ENCODE measurements at regions not wholly inside any gene's neighbourhood (a gene's known extent, or its start where the extent isn't known, plus 50 kb on each side); places are given as distances from the start of the nearest gene placed in this dataset.
"Not testable (repeated sequence)": the region's sequence is repeated elsewhere in the genome, so short reads cannot be mapped to it uniquely, and the experiment has no call there.

DNA sequence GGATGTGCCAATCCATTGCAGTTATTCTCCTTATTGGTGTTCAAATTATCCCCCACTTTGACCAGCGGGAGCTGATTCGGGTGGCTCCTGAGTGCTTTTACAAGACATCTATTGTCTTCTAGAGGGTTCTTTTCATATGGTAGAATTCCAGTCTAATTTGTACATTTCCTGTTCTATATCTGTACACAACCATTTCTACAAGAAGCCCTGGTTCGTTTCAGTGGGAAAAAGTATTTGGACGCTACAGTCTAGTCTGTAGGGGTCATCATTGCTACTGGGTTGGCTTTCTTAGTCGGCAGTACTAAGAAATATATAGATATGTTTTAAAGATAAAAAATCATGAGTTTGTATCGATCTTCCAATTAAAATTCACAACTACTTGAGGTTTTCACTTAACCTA lies 262.6 kb downstream of the MAP2K6 start:
- no peak for DNase-seq

GRCh38 chr17:69678206-69678605 lies 263.7 kb downstream of the MAP2K6 start:
- no peak for DNase-seq

DNA sequence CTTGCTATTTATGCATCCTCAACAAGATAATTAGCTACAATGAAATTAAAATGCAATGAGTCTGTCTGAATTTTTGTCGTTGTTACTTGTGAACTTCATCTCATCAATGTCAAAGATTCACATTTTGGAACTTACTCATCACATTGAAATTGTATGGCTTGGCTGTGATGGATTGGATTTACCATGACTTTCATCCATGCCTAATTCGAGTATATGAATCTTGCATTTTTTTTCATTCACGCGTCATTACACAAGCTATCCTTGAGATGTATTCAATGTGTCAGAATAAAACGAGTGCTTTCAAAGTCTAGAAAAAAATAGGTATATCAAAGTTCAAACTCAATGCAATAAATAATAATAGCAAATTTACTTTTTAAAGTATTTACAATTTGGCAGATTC lies 265.3 kb downstream of the MAP2K6 start:
- DNase-seq, result no peak

DNA sequence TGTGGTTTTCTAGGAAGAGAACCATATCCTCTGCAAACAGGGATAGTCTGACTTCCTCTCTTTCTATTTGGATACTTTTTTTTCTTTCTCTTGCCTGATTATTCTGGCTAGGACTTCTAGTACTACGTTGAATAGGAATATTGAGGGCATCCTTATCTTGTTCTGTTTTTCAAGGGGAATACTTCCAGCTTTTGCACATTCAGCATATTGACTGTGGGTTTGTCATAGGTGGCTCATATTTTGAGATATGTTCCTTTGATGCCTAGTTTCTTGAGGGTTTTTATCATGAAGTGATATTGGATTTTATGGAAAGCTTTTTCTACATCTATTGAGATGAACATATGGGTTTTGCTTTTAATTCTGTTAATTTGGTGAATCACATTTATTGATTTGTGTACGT lies 269.8 kb downstream of the MAP2K6 start:
- no peak for DNase-seq

DNA sequence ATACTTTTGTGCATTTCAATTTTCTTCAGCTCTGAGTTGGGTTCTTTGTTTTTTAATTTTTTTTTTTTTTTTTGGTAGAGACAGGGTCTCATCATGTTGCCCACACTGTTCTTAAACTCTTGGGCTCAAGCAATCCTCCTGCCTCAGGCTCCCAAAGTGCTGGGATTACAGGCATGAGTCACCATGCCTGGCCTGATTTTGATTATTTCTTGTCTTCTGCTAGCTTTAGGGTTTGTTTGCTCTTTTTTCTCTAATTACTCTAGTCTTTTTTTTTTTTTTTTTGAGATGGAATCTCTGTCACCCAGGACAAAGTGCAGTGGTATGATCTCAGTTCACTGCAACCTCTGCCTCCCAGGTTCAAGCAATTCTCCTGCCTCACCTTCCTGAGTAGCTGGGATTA lies 270.7 kb downstream of the MAP2K6 start:
- DNase-seq, result not testable (repeated sequence)

DNA sequence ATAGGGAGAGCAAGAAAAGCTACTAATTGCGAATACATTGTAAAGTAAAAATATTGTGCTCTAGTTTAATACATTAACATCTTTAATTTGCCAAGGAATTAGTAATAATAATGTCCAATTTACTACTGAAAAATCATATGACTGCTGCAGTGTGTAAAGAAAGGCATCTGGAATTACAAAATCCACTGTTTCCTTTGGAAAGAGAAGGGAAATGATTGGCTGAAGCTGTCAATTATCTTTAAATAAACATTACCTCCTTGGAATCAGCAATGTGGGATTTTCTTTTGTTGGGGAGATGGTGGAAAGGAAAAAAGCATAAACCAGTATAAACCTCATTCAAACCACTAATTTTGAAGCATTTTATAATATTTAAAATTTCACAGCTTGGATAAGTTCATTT lies 276.0 kb downstream of the MAP2K6 start:
- DNase-seq, result no peak

DNA sequence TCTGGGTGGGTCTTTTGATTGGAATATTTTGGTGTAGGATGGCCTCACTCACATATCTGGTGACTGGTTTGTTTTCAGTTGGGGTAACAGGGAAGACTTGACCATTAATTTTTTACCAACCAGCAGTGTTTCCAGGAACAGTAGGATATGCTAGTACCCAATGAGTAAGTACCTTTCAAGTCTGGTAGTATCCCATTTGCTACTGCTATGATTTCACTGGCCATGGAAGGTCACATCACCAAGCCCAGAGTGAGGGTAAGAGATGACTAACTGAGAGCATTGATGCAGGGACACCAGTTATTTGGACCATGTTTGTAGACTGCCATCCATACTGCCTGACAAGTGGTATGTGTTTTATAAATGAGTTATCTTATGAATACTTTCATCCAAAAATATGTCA lies 277.7 kb downstream of the MAP2K6 start:
- DNase-seq, result no peak

GRCh38 chr17:69695646-69696045 lies 281.1 kb downstream of the MAP2K6 start:
- no peak for DNase-seq

DNA sequence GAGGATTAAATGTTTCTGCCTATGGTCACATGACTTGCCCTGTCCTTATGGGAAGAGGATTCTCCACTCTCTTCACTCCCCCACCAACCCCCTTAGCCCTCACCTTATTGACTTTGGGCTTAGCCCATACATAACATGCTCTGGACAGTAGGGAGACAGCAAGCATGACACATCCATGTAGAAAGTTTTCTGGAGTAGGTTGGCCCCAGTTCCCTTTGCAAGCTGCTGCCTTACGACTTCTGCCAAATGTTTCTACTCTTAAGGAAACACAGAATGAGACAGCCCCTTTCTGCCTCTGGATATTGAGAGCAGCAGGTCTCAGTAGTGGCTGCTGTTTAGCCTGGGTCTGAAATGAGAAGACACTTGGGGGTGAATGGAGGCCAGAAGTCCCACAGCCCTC lies 282.2 kb downstream of the MAP2K6 start:
- no peak for DNase-seq

DNA sequence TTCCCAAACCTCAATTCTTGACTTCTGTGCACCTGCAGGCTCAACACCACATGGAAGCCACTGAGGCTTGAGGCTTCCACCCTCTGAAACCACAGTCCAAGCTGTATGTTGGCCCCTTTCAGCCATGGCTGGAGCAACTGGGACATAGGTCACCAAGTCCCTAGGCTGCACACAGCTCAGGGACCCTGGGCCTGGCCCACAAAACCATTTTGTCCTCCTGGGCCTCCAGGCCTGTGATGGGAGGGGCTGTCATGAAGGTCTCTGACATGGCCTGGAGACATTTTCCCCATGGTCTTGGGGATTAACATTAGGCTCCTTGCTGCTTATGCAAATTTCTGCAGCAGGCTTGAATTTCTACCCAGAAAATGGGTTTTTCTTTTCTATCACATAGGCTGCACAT lies 283.9 kb downstream of the MAP2K6 start:
- not testable (repeated sequence) for DNase-seq

- DNase-seq, result no peak
These were observed 287.6 kb downstream of the MAP2K6 start for GRCh38 chr17:69702078-69702477.

DNA sequence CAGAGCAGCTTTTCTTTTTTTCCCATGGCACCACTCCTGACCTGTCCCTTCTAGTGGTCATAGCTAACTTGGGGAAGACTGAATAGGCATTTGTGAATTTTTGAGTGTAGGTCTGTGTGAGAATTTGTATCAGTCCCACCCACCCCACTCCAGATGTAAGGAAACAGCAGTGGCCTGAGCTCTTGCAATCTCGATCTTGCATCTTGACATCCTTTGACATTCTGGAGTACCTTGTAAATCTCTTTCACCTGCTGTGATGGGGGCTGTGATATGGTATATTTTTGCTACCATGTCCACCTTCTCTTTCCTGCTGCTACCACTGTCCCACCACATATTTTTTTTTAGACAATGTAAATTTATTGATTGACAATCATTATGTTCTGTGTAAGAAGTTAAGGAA lies 289.3 kb downstream of the MAP2K6 start:
- no peak for DNase-seq

DNA sequence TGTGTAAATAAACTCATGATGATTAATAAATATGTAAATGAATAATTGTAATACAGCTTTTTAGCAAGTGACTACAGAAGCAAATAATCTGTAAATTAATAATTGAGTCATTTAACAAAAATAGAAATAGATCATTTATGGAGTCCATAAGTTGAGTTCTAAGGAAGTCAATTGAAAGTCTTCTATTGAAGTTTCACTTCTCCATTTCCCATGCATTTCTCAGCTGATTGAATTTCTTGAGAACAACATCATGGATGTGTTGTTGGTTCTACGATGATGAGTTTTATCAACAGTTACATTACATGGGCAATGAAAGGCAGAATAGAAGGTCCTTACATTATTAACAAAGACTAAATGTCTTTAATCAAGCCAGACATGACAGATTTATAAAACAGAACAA lies 290.4 kb downstream of the MAP2K6 start:
- DNase-seq, result no peak

GRCh38 chr17:69706127-69706526 lies 291.6 kb downstream of the MAP2K6 start:
- DNase-seq, result no peak

GRCh38 chr17:69709441-69709840 lies 294.9 kb downstream of the MAP2K6 start:
- no peak for DNase-seq

GRCh38 chr17:69710926-69711325 lies 296.4 kb downstream of the MAP2K6 start:
- no peak for DNase-seq

DNA sequence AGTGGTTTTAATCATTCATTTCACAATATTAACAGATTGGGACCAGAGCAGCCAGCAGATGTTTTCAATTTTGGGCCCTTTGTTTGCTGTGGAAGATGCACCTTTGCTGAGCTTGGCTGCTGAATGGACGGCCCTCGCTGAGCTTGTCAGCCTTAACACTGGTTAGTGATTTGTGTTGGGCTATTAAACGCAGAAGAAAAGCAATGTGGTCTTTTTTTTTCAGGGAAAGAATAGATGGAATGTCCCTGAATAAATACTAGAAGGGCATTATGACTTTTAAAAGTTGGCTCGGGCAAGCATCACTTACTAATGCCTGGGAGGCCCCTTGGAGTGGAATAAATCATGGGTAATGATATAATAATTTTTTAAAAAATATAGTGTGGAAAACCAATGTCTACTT lies 297.0 kb downstream of the MAP2K6 start:
- no peak for DNase-seq

DNA sequence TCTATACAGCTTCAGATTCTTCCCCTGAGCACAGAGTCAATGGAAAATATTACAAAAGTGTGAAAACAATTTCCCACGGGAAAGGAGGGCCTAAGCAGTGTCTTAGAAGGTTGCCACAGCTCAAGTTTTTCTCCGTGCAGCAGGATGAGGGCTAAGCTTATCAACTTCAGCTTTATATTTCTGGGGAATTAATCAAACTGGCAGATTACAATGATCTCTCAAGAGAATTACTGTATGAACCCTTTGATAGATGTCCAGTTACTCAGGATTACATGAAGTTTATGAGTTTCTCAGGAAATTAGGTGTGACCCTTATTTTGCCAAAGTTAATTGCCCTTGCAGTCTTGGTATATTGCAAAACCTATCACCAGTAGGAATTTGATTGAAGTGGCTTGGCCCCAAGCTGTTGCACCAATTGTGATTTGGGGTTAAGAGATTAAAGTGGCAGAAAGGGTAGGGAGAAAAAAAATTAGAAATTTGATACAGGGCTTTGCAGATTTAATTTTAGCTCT lies 298.4 kb downstream of the MAP2K6 start:
- no peak for DNase-seq

- DNase-seq, result no peak
These were observed 299.3 kb downstream of the MAP2K6 start for GRCh38 chr17:69713815-69714214.

GRCh38 chr17:69714669-69715068 lies 300.2 kb downstream of the MAP2K6 start:
- DNase-seq, result no peak

- no peak for DNase-seq
These were observed 301.2 kb downstream of the MAP2K6 start for GRCh38 chr17:69715656-69716055.

DNA sequence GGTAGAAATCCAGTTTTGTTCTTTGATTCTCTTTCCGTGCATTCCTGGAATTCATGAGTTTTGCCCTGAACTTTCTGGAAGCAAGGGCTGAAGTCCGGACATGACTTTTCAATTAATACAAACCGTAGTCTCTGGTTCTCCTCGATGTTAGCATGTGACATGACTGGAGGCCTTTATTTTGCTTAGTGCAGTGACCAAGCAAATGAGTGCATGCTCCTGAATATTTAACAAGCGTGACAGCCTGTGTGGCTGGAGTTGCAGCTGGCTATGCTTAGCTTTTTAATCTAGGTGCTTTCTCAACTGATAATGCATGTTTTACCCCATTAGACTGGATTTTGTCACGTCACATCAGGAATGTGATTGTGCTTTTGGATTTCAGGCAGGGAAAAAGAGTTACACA lies 302.1 kb downstream of the MAP2K6 start:
- DNase-seq, result no peak

GRCh38 chr17:69717214-69717613 lies 302.7 kb downstream of the MAP2K6 start:
- no peak for DNase-seq

DNA sequence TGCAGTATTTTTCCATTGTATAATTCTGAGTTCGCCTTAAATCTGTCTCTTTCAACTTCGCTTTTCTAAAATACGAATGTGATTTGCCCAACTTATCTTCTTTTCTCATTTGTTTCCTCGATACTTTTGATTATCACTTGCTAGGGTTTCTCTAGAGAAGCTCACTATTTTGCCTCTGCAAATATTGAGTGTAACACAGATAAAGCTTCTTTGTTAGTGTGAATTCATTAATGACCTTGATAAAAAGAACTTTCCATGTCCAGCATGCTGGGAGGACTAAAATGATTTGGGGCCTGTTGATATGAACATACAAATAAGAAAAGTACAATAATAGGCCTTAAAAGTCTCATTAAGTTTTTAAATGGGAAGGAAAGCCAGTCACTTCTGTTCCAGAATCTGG lies 303.3 kb downstream of the MAP2K6 start:
- DNase-seq, result no peak

DNA sequence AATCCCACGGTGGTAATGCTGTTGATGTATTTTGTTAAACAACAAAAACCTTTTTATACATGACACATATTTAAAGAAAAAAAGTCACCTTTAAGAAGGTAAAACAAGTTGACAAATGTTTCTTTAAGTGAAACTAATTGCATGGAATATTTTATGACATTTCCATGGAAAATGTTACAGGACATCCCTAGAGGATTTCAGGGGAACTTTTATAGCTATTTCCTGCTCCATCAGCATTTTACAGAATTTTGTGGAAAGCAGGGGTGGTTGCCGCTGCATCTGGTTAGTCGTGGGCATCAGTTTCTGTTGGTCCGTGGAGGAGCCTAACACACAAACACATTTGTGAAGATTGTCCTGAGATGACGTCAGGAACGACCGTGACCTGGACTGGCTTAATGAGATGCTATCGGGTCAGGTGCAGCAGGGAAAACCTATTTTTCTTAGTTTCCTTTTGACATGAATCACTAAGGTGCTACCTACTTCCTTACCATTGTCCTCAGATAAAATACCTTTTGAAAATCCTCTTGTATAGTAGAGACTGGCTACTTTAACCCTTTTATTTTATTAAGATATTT lies 305.1 kb downstream of the MAP2K6 start:
- no peak for DNase-seq

DNA sequence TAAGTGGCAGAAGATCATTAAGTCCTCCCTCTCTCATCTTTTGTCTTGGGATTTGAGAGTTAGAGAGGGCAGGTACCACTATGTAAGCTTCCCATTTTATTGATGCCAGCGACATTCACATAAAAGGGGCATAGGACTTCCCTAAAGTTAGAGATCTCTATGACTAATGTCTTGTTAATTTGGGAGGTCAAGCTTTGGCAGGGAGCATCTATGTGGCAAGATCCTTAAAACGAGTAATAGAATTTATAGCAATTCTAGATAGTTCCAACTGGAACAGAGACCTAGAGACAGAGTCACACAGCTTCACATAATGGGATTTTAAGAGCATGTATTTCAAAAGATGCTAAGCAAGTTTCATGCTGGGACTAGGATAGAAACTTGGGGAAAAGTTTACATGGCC lies 308.0 kb downstream of the MAP2K6 start:
- no peak for DNase-seq
